OCI-LY1 (cell line): ENCODE measurements at regions not wholly inside any gene's neighbourhood (a gene's known extent, or its start where the extent isn't known, plus 50 kb on each side); places are given as distances from the start of the nearest gene placed in this dataset.

ENCODE experiments used
- H2AFZ ChIP-seq: fragments of 200-600 bp; sonication (generic), shearing (Covaris generic); 2 replicates; pipeline ENCODE4 v1.6.0; 2014; ENCODE audit warnings: antibody characterized with exemption, mild to moderate bottlenecking, low read length
- H3F3A ChIP-seq: fragments of 200-600 bp; sonication (generic), shearing (Covaris generic); 2 replicates; pipeline ENCODE4 v1.6.0; 2014; ENCODE audit warnings: mild to moderate bottlenecking, antibody characterized with exemption, low read length, moderate library complexity; ENCODE audit not compliant: insufficient read depth
- H3K27ac ChIP-seq: fragments of 200-600 bp; sonication (generic); 2 replicates; pipeline ENCODE4 v1.5.1; 2014; ENCODE audit warnings: low read length, mixed run types, mild to moderate bottlenecking, low read depth; ENCODE audit not compliant: poor library complexity, severe bottlenecking
- H3K27me3 ChIP-seq: fragments of 200-600 bp; sonication (generic); 2 replicates; pipeline ENCODE4 v1.6.0; 2014; ENCODE audit warnings: antibody characterized with exemption, mild to moderate bottlenecking, low read length, moderate library complexity; ENCODE audit not compliant: insufficient read depth
- H3K36me3 ChIP-seq: fragments of 200-600 bp; sonication (generic); 2 replicates; pipeline ENCODE4 v1.6.1; 2014; ENCODE audit warnings: mild to moderate bottlenecking, antibody characterized with exemption, low read length, moderate library complexity, mixed read lengths; ENCODE audit not compliant: insufficient read depth
- H3K4me1 ChIP-seq: fragments of 200-600 bp; sonication (generic); 2 replicates; pipeline ENCODE4 v1.5.1; 2014; ENCODE audit warnings: mild to moderate bottlenecking, low read length, moderate library complexity; ENCODE audit not compliant: insufficient read depth, severe bottlenecking
- H3K4me2 ChIP-seq: fragments of 200-600 bp; sonication (generic), shearing (Covaris generic); 2 replicates; pipeline ENCODE4 v1.6.1; 2014; ENCODE audit warnings: low read length
- H3K4me3 ChIP-seq: fragments of 200-600 bp; sonication (generic); 2 replicates; pipeline ENCODE4 v1.5.1; 2014; ENCODE audit warnings: low read length, low read depth, mild to moderate bottlenecking, mixed read lengths; ENCODE audit not compliant: poor library complexity, severe bottlenecking
- H3K79me2 ChIP-seq: fragments of 200-600 bp; shearing (Covaris generic); 2 replicates; pipeline ENCODE4 v1.6.1; 2016; ENCODE audit warnings: mixed run types, low read length, mixed read lengths; ENCODE audit not compliant: insufficient read depth
- H3K9ac ChIP-seq: fragments of 200-600 bp; sonication (generic), shearing (Covaris generic); 2 replicates; pipeline ENCODE4 v1.6.1; 2014; ENCODE audit warnings: mild to moderate bottlenecking, low read length, mixed read lengths
- H3K9me2 ChIP-seq: fragments of 200-600 bp; sonication (generic), shearing (Covaris generic); 2 replicates; pipeline ENCODE4 v1.6.1; 2014; ENCODE audit warnings: low read depth, mild to moderate bottlenecking, low read length, mixed read lengths
- H3K9me3 ChIP-seq: fragments of 200-600 bp; shearing (Covaris generic); 2 replicates; pipeline ENCODE4 v1.6.1; 2014; ENCODE audit warnings: low read length, mixed read lengths
- H4K20me1 ChIP-seq: fragments of 200-600 bp; sonication (generic), shearing (Covaris generic); 2 replicates; pipeline ENCODE4 v1.6.0; 2016; ENCODE audit warnings: mild to moderate bottlenecking, low read length; ENCODE audit not compliant: insufficient read depth
- CTCF ChIP-seq: fragments of 200-600 bp; sonication (generic), shearing (Covaris generic); IDR thresholded peaks from 2 replicates; pipeline ENCODE4 v1.5.1; 2017; ENCODE audit warnings: mild to moderate bottlenecking, antibody characterized with exemption, low read length, moderate library complexity, mixed read lengths
- EZH2 ChIP-seq: fragments of 200-600 bp; sonication (generic), shearing (Covaris generic); IDR thresholded peaks from 2 replicates; pipeline ENCODE4 v1.8.0; 2017; ENCODE audit warnings: borderline replicate concordance, mixed run types, mild to moderate bottlenecking, antibody characterized with exemption, low read length, moderate library complexity, mixed read lengths

DNA sequence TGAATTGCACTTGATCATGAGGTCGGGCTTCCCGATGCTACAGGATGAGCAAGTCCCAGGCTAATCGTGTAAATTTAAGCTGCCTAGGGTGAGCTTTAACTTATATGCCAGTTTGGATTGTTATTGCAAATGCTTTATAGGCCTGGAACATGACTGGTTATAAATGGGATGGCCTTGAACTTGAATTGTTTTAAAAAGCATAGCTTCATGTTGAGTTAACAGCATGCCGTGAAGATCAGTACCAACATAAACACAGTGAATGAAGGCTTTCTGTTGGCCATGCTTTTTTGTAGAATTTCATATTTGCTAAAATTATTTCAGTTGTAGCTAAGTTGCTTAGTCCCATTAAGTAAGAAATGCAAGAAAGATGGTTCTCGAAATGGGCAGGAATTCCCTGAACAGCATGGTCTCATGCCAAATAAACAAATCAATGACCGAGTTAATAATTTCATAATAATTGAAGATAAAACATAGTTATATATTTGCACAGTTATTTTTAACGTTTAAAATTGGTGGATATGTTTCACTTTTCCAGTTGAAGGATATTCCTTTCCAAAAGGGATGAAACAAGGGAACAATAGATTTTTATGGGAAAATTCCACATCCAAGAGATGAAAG is 76.6 kb upstream of the ARID1B start:
- Histone ChIP-seq H3K9ac (no peak overlapping the region), H3K36me3 (no peaks in the 10 kb centered on the region), H3K27ac (peak overlapping the region; percentile 95), H3K27me3 (no peaks in the 10 kb centered on the region), H3K4me2 (no peak overlapping the region), H3K4me1 (peaks cover 71% of the 10 kb centered on the region), H4K20me1 (no peaks in the 10 kb centered on the region), H3K9me3 (no peaks in the 10 kb centered on the region), H3K9me2 (no peaks in the 10 kb centered on the region), H3K4me3 (no peak overlapping the region), H3K79me2 (no peaks in the 10 kb centered on the region), H2AFZ (no peak overlapping the region), H3F3A (no peaks in the 10 kb centered on the region)
- TF ChIP-seq EZH2: no peak
- no peak for TF ChIP-seq CTCF

DNA sequence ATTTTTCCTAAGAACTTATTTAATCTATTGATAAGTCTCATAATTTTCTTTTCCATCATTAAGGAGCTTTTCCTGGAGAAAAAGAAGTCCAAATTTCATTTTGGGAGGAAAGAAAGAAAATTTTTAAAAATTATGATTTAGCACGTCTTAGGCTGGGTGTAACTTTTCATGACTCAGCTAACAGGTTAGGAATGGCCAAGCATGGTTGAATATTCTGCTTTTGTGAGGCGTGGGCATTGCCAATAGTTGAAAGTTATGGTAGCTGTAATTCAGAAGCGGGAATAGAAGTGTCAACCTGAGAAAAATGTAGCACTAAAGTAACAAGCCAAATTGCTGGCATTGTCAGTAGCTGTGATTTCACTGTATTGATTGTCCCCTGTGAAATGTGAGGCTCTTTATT is 77.2 kb upstream of the ARID1B start:
- Histone ChIP-seq H3K27me3 (no peaks in the 10 kb centered on the region), H3K4me2 (no peak overlapping the region), H3K27ac (peak overlapping the region; percentile 95), H3K9me3 (no peaks in the 10 kb centered on the region), H3K4me3 (no peak overlapping the region), H3K4me1 (peaks cover 73% of the 10 kb centered on the region), H3K9ac (no peak overlapping the region), H3K79me2 (no peaks in the 10 kb centered on the region), H2AFZ (no peak overlapping the region), H3K9me2 (no peaks in the 10 kb centered on the region), H3K36me3 (no peaks in the 10 kb centered on the region), H3F3A (no peaks in the 10 kb centered on the region), H4K20me1 (no peaks in the 10 kb centered on the region)
- no peak for TF ChIP-seq CTCF
- no peak for TF ChIP-seq EZH2

GRCh38 chr6:156699017-156699421 is 78.2 kb upstream of the ARID1B start:
- H3K9me3 ChIP-seq: no peaks in the 10 kb centered on the region
- no peaks in the 10 kb centered on the region for H3K9me2 ChIP-seq
- H3K4me3 ChIP-seq: peak overlapping the region; percentile 10
- H3K4me2 ChIP-seq: peak overlapping the region; percentile 63
- no peaks in the 10 kb centered on the region for H3F3A ChIP-seq
- no peaks in the 10 kb centered on the region for H3K27me3 ChIP-seq
- no peaks in the 10 kb centered on the region for H3K36me3 ChIP-seq
- no peak for TF ChIP-seq EZH2
- TF ChIP-seq CTCF: no peak
- H2AFZ ChIP-seq: 0 out of 2 replicates have a peak overlapping the region, but pooled peaks have one; percentile 42
- H3K79me2 ChIP-seq: no peaks in the 10 kb centered on the region
- no peaks in the 10 kb centered on the region for H4K20me1 ChIP-seq
- peaks cover 73% of the 10 kb centered on the region for H3K4me1 ChIP-seq
- peak overlapping the region; percentile 95 for H3K27ac ChIP-seq
- H3K9ac ChIP-seq: peak overlapping the region; percentile 37
